ENCODE measurements at regions not wholly inside any gene's neighbourhood (a gene's known extent, or its start where the extent isn't known, plus 50 kb on each side); places are given as distances from the start of the nearest gene placed in this dataset.
"Not testable (repeated sequence)": the region's sequence is repeated elsewhere in the genome, so short reads cannot be mapped to it uniquely, and the experiment has no call there.

DNA sequence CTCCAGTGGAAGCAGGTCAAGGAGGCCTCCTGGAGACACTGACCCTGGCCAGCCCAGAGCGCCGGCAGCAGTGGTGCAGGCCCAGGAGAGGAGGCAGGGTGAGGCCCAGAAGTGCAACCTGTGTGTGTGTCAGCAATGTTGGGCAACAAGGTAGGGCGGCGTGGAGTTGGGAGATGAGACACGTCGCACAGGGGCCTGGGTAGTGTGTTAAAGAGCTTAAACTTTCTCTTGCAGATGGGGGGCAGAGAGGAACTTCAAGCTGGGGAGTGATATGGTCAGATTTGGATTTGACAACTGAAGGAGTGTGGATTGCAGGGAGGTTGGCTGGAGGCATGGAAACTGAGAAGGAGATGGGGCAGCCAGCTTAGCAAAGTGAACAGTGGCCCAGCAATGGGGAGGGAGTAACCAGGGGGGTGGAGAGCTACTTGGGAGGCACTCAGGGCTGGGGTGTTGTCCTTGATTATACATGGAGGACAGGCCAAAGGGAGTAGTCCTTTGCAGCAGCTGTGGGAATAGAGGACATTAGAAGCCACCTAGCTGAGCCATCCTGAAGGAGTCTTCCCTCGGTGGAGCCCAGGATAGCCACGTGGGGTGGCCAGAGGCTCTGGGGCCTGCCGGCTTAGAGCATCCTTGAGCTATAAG, 278.6 kb upstream of the HS6ST1 start:
- DNase-seq (ENCODE audit: low read depth in 2 of 2), result no peak

DNA sequence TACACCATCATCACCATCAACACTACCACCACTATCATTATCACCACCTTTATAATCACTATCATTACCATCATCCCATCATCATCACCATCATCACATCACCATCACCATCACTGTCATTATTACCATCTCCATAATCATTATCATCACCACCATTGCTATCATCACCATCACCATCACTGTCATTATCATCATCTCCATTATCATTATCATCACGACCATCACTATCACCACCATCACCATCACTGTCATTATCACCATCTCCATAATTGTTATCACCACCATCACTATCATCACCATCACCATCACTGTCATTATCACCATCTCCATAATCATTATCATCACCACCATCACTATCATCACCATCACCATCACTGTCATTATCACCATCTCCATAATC, 279.6 kb upstream of the HS6ST1 start:
- not testable (repeated sequence) for DNase-seq (ENCODE audit: low read depth in 2 of 2)

DNA sequence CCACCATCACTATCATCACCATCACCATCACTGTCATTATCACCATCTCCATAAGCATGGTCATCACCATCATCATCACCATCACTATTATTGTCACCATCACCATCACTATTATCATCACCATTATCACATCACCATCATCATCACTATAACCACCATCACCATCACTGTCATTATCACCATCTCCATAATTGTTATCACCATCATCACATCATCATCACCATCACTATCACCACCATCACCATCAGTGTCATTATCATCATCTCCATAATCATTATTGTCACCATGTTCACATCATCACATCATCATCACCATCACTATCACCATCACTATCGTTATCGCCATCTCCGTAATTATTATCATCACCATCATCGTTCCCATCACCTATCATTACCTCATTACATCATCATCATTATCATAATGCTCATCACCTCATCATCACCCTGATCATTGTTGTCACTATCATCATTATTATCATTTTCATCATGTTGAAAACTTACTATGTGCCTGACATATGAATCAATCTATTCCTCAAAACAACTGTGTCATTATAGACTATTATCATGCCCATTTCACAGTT, 280.3 kb upstream of the HS6ST1 start:
- no peak for DNase-seq (ENCODE audit: low read depth in 2 of 2)

DNA sequence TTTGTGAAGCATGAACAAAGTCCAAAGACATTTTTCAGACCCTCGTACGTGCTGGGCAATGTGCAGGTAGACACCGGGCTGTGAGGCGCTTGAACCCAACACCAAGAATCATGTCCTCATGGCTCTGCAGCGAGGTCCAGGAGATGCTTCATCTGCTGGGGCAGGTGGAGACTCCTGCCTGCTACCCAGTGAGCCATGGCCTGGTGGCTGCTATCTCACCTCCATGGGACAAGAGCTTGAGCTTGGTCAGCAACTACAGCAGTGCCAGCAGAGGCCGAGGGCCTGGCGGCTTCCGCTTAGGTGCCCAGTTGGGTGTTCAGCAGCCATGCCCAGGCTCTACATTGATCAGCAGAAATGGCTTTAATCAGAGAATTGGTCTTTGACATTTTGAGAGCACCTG, 281.0 kb upstream of the HS6ST1 start:
- no peak for DNase-seq (ENCODE audit: low read depth in 2 of 2)

DNA sequence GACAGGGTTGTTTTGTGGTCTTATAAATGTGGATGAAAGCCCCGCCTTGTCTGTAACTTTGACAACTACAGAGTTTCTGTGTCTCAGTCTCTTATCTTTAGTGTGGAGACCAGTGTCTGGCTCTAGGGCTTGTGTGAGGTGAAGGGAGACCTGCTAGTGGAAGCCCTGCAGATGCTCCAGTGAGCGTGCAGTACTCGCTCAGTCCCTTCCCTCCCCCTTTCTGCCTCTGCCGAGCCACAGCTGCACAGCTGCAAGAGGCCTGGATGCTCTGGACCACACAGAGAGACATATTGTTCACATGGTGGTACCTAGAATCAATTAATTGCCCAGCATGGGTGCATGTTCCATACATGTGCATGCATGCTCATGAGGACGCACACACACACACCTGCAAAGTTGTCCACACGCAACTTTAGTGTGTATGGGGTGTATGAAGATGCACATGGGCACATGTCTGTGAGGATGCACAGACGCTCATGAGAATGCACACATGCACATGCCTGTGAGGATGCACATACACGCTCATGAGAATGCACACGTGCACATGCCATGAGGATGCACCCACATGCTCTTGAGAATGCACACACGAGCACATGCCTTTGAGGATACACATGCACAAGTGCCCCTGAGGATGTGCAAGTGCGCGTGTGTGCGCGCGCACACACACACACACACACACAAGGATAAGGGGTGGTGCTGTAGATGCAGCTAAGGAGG, 282.1 kb upstream of the HS6ST1 start:
- DNase-seq (ENCODE audit: low read depth in 2 of 2), result no peak

DNA sequence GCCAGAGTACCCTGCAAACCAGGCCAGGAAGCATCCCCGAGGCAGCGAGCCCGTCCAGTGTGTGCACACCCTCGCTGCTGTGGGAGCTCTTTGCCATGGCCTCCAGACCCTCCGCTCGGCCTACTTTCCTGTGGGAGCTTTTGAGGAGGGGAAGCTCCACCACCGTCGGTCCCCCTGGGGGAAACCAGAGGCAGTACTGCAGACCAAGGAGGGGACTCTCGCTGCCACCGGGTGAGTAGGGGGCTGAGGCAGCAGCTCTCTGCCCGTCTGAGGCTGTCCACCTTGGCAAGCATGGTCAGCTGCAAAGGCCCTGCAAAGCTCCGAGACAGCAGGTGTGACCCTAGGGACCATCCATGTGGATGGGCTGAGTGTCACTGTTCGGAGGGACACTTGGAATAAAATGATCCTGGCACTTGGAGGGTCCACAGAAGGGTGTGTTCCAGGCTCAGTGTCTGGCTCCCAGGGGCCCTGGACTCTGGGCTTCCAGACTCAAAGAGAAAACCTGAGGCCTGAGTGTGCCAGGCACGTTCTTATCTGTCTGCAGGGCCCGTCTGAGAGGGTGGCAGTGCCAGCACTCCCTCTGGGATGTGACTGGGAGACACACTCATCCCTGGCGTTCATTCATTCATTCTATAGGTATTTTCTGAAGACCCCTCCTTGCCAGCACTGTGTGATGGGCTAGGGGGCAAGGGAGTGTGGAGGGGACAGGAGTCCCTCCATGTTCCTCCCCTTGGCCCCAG, 282.8 kb upstream of the HS6ST1 start:
- DNase-seq (ENCODE audit: low read depth in 2 of 2), result no peak

DNA sequence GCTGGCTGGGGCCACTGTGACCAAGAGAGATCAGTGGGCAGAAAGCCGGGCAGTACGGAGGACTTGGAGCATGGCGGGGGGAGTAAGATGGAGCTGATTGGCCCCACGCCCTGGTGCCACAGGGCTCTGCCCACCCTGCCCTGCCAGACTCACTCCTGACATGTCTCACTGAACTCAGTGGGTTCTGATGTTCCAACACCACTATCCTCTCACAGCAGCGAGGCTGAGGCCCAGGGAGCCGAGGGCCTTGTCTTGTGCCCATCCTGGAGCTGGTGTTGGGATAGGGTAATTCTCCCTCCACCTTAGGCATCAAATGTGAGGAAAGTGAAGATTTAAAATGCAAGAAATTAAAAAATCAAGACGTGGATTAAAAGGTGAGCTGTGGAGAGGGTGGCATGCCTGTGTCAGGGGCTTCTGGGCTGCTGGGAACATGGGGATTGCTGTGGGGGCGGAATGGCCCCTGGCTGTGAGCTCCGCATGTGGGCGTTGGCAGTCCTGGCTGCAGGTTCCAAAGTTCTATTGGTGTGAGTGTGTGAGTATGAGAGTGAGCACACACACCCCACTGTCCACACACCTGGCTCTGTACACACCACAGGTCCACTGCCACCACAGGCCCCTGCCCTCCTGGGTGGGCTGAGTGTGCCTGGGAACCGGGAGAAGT, 283.5 kb upstream of the HS6ST1 start:
- DNase-seq (ENCODE audit: low read depth in 2 of 2), result no peak

DNA sequence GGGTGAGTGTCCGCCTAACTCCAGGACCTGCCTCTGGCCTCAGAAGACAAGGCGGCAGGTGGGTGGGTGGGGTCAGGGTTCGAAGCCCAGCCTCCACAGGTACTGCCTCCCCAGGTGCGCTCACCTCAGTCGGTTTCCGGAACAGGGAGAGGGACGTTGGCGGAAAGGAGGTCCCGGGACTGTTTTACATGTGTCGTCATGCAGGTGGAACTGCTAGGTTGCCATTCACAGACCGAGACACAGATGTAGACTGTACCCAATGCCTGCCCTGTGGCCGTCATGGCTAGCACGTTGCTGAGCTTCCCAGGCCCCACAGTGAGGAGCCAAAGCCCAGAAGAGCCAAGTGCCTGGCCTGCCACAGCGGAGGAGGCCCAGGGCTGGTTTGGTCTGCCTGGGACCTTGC, 284.0 kb upstream of the HS6ST1 start:
- DNase-seq (ENCODE audit: low read depth in 2 of 2), result no peak

DNA sequence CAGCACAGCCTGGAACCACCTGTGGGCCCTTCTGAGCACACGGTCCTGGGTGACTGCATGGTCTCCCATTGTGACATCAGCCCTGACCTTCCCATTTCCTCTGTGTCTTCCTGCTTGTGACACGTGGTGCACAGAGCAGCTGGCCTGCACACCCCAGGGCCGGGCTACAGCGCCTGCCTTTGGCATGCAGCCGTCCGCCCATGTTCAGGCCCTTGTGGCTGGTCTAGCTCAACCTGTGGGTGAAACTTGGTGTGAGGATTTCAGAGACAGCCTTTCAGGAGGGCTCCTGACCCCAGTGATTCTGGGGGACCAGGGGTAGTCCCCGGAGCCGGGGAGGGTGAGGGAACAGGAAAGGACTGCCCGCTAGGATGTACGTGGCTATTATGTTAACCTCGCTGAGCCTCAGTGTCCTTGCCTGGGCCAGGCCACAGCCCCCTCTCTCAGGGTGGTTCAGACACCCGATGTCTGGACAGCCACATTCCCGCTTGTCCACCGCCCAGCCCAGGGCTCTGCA, 284.8 kb upstream of the HS6ST1 start:
- DNase-seq (ENCODE audit: low read depth in 2 of 2), result no peak

DNA sequence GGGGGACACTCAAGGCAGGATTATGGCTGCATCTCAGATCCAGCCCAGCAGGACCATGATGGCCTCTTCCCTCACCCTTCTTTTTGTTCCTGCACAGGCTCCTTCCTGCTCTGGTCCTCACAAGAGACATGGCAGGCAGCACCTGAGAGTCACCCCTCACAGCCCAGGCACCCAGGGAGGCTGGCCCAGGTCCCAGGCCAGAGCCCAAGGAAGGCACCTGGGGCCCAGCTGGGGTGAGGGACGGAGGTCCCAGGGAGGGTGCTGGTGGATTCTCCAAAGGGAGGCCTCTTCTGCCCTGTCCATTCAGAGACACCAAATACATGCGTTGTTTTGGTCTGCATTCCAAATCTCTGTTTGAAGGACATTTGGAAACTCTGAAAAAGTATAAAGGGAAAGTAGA, 285.4 kb upstream of the HS6ST1 start:
- DNase-seq (ENCODE audit: low read depth in 2 of 2), result no peak

DNA sequence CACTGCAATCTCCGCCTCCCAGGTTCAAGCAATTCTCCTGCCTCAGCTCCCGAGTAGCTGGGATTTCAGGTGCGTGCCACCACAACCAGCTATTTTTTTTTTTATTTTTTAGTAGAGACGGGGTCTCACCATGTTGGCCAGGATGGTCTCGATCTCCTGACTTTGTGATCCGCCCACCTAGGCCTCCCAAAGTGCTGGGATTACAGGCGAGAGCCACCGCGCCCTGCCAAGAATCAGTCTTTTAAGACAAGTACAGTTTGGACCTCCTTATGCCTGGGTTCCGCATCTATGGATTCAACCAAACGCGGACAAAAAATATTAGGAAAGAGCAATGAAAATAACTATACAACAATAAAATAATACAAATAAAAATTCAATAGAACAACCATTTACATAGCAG, 285.9 kb upstream of the HS6ST1 start:
- DNase-seq (ENCODE audit: low read depth in 2 of 2), result not testable (repeated sequence)

DNA sequence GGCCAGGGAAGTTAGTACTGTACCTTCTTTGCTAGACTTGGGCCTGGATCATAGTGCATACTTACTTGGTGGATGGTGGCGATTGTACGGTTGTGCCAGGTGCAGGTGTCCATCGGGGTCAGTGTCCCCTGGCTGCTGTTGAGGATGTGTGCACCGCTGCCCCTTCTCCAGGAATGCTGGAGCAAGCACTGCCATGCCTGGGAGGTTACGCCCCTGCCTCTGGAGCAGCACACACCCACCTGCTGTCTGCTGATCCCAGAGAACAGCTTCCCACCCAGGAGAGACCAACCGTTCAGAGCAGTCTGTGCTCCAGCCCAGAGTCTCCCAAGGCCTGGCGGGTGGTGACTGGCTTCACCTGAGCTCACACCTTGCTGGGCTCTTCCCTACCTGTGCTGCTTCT, 286.8 kb upstream of the HS6ST1 start:
- DNase-seq (ENCODE audit: low read depth in 2 of 2), result no peak

DNA sequence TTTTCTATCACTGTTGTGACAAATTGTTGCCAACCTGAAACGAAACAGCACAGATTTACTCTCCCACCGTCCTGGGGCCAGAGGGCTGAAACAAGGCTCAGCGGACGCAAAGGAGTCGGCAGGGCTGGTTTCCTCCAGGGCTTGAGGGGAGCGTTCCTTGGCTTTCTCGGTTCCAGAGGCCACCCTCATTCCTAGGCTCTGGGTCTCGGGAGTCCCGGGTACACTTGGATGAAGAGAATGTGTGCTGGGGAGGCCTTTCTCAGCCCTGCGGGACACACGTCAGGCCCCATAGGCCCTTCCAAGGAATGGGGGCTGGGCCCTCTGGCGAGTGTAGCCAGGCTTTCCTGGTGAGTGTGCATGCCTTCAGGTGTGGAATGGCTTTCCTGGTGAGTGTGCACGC, 287.3 kb upstream of the HS6ST1 start:
- DNase-seq (ENCODE audit: low read depth in 2 of 2), result no peak

DNA sequence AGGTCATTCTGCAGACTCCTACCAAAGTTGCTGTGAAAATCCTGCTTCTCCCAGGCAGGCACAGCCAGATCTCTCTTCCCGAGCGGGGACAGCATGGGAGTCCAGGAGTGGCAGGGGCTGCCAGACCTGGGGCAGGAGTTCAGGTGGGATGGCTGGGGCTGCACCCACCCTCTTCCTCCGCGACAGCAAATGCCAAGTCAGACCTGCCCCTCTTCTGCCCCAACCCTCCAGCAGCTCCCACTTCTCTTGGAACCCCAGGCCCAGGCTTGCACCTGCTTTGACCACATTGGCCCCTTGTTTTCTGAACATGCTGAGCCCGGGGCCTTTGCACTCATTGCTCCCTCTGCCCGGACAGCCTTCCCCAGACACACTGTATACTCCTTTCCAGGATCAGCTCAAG, 288.2 kb upstream of the HS6ST1 start:
- DNase-seq (ENCODE audit: low read depth in 2 of 2), result no peak

DNA sequence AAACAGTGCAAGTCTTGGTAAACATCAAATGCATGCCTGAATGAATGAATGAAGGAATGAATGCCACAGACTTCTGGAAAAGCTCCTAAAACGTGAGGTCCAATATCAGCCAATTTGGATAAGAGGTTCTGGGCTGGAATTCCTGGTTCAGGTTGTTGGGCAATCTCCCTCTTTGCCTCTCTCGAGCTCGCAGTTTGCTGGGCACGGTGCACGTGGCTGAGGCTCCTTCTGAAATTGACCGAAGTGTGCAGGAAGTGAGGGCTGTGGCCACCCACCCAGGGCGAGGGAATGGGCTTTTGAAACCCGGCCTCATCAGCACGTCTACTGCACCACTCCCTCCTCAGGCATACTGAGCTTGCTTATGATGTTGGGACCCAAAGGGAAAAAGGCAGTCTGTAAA, 288.8 kb upstream of the HS6ST1 start:
- DNase-seq (ENCODE audit: low read depth in 2 of 2), result no peak

DNA sequence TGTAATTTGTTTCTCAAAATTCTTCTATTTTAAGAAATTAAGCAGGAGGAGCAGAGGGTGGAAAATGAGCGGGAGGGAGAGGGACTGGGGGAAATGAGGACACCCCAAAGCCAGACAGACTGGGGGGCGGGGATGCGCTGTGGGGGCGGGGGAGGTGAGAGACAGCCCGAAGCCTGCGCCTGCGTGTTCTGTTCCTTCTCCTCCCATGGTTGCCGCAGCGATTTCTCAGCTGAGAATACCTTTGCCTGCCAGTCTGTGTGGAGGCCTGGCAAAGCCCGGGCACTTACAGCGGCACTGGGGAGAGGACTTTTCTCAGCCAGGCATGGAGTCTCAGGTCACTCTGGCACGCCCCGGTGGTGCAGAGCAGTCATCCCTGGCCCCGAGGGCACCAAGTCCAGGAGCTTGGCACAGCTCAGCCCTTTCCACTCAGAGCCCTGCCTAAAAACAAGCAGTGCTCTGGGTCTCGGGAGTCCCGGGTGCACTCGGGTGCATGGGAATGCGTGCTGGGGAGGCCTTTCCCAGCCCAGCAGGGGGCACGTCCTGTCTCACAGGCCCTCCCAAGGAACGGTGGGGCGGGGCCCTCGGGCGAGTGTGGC, 289.3 kb upstream of the HS6ST1 start:
- DNase-seq (ENCODE audit: low read depth in 2 of 2), result no peak

DNA sequence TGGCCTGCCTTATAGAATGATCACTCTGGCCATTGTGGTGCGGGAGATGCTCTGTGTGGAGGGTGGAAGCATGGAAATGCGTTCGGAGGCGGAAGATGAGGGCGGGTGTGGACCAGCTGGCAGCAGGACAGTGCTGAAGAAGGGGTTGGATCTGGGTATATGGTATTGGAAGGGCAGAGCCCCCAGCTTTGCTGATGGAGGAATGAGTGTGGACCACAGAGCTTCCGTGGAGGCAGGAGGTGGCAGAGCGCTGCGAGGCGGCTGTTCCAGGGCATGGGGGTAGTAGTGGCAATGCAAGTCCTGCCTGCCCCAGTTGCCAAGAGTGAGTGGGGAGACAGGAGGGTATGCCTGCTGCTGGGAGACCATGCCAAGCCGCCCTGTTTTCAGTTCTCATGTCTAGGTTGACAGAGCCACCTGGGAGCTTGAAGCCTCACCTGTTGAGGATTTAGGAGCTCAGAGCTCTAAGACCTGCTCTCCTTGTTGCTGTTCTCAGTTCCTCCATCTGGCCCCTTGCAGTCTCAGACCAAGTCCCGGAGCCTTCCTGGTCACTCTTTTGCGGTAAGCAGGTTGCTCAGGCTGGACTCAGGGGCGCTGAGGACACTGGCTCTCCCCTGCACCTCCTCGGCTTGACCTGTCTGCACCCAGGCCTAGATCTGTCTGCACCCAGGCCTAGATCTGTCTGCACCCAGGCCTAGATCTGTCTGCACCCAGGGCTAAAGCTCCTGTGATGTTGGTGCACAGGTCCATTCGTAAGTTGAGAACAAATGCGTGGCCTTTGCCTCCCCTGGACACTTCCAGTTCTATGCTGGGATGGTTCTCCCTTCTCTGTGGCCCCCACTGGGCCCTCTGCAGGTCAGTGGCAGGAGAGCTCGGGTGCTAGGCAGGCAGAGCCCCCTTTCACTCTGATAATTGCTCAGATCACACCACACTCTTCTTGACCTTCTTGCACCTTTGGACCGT, 290.5 kb upstream of the HS6ST1 start:
- DNase-seq (ENCODE audit: low read depth in 2 of 2), result no peak

DNA sequence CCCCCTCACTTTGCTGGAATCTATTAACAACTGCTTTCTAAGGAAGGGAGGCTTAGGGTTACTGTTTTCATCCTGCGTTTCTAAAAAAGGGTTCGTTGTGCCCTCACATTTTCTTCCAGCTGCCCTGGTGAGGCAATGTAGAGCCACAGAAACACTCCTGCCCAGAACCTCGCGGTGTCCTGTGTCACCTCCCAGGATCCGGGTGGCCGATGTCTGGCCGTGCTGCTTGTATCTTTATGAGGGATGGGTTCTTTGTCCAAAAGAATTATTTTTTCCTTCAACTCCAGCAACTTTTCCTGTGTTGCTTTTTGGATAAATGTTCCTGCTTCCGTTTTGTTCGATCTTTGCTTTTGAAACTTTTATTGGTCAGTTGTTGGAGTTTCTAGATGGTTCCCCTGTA, 291.8 kb upstream of the HS6ST1 start:
- no peak for DNase-seq (ENCODE audit: low read depth in 2 of 2)

DNA sequence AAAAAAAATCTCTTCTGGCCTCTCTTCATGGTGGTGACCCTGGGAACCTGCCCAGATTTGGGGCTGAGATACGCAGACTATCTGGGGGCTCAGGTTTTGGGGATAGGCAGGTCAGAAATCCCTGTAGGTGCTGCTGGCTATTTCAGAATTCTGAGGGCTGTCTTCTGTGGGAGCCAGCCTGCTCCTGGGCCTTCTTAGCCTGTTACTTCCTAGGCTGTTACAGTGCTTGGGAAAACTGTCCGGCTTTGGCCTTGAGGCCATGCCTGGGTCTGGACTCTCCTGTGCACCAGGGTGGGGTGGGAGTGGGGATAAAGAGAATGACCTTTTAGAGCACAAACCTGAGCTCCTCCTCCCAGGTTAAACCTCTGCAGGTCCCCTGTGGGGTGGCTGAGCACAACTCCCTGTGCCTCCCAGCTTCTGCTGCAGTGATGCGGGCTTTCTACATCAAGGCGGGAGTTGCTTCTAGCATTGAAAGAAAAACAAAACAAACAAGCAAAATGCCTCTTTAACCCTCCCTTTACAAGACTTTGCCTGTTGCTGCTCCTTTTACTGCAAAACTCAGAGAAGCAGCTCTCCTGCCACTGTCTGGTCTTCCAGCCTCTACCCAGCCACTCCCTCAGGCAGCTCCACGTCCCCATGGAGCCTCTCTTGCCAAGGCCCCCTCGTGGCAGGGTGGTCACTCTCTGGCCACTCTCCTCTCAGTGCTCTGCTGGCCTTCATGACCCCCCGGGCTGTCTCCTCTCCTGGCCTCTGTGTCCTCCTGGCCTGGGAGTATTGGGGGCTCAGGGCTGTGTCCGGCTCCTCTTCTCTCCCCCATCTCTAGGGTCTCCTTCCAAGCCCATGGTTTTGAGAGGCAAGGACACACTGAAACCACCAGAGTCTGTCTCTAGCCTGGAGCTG, 293.0 kb upstream of the HS6ST1 start:
- DNase-seq (ENCODE audit: low read depth in 2 of 2), result no peak

All from stimulated activated CD8-positive, alpha-beta memory T cell treated with anti-CD3 and anti-CD28 coated beads, Interleukin-2, amount 100 ng/mL, for 1 hour (primary cell).